Glomerular visceral epithelial cell (primary cell): ENCODE measurements at regions not wholly inside any gene's neighbourhood (a gene's known extent, or its start where the extent isn't known, plus 50 kb on each side); places are given as distances from the start of the nearest gene placed in this dataset.

Source experiments
- DNase-seq: peaks from one replicate; pipeline ENCODE4 v3.0.0-alpha.2; 2016; ENCODE audit errors: extremely low spot score

DNA sequence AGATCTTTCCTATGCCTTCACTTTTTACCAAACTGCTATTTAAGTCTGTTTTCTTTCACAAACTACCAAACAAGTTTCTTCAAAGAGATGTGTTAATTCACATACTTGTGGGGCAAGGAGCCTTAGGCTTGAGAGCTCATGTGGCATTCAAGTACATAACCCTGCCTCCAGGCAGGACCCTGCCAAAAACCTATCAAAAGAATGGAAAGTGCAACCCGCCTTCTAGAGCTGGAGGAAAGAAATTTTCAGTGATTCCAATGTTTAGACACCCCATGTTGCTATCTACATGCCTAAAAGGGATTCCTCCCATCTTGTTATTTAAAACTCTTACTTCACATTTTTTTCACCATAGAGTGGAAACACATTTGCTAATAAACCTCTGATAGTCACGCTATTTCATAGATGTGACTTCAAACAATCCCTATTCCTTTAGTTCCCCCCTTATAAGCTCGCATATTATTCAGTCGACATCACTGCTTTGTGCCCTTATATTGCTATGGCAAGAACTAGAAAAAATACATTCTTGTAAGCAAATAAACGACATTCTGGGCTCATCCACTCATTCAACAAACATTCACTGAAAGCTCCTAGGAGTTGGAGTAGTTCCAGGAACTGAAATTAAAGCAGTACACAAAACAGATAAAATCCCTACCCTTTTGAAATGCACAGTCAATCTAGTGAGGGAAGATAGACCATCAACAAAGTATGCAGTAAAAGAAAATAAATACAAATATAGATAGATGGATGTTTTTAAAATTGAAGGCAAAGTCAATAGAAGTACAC is 518.1 kb downstream of the ELAVL2 start:
- DNase-seq = no peak

DNA sequence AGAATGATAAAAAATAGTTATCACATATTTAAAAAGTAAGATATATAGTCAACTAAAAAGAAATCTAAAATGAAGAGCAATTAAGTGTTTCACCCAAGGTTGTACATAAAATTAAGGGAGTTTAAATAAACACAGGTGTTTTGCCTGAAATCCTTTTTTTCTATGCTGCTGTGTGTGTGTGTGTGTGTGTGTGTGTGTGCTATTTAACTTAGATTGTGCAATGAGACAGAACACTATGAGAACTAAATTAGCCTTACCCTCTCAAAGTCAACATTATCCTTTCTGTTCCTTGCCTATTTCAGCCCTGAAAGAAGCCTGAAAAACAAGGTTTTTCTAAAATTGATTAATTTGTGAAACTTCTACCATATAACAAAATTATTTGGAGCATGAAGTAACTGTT is 516.2 kb downstream of the ELAVL2 start:
- no peak for DNase-seq

DNA sequence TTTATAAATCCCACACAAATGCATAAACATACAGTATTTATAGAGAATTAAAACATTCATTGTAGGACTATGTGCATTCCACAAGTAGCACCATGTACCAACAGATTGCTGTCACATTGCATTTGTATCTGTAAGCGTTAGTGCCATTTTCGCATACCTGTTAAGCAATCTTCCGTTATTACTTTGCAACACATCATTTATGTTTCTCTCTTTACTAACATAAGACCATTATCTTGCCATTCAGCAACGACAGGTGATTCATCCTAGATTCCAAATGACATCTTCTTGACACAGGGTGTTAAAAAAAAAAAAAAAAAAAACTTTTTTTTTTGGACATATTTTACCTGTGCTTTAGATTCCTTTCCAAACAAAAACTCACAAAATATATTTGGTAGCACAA is 511.8 kb downstream of the ELAVL2 start:
- no peak for DNase-seq

DNA sequence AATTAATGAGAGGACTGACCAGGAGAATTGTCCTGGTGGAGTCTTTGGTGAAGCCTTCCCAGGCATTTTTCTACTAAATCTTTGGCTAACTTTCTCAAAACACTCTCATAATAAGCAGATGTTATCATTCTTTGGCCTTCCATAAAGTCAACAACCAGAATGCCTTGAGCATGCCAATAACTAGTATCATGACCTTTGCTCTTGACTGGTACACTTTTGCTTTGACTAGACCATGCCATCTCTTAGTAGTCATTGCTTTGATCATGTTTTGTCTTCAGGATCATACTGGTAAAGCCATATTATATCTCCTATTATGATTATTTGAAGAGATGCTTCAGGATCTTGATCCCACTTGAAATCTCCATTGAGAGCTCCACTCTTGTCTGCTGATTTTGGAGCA is 506.9 kb downstream of the ELAVL2 start:
- no peak for DNase-seq

DNA sequence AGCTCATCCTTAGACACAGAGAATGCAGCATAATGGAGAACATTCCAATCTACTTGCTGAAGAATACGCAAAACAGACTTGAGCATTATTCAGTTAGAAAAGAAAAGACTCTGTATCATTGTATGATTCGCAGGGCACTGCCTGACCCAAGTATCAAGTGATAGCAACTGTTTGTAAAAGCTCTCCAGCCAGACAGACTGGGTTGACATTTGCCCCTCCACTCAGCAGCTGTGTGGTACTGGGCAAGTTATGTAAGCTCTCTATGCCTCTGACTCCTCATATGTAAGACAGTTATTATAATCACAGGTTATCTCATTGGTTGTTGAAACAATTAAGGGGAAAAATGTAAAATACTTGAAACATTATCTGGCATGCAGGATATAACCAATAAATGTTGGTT is 505.0 kb downstream of the ELAVL2 start:
- no peak for DNase-seq

DNA sequence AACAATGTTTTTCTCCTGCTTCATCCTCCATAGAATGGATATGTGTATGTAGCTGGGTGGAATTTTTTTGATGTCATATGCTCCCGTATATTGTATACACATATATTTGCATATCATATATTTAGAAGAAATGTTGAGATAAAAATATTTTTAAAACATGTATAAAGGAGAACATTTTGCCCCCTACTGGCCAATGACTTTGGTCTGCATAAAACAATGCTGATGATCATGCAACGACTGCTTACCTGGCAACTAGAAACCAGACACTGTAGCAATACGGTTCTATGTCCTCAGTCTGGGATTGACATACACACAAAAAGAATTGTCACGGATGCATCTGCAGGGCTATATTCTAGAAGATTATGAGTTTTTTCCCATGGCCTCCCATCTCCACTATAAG is 503.6 kb downstream of the ELAVL2 start:
- no peak for DNase-seq

DNA sequence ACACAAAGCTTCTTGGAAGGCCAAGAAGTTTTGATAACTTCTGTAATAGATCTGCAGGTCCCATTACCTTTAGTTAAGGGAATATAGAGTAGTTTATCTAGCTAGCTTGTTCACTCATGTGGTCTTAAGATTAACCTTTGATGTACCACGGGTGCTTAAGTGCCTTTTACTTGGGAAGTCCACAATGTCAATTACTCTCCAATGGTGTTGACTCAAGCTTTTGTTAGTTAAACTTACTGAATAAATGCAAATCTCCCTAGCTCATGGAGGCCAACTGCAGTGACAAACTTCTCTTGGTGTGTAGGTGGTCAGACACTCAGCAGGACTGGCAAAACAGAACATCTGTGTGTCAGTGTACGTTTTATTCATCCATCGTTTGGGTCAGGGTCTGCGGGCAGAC is 501.5 kb downstream of the ELAVL2 start:
- DNase-seq = no peak

DNA sequence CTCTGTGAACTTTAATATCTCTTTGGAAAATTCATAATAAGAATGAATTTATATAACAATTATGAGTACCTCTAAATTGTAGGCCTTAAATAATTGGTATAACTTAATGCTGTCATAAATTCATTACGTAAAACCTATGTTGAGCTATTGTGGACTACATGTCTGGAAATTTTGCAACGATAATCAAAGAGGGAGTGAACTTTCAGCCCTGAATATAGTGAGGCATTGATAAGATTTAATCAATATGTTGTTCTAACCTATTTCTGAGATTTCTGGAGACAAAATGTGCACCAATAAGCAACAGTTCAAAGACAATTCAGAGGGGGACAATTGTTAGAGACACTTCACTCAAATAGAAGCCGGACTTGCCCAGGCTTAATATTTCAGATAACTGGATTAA is 499.4 kb downstream of the ELAVL2 start:
- DNase-seq = no peak

DNA sequence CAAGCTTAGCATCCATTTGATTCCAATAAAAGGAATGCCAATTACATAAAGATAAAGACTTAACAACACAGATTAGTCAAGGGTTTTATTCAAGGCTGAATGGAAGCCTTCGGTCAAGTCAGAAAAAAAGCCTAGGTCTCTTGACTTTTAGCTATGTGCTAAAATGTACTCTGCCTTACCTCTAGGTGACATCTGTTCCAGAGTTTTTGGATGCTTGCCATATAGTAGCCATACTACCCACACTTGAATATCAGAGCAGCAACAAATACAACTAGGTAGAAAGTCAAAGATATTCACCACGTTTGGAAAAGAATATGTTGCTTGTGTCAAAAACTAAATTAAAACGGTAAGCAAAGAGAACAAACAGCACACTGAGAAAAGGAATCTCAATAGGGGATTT is 484.7 kb downstream of the ELAVL2 start:
- DNase-seq = no peak

DNA sequence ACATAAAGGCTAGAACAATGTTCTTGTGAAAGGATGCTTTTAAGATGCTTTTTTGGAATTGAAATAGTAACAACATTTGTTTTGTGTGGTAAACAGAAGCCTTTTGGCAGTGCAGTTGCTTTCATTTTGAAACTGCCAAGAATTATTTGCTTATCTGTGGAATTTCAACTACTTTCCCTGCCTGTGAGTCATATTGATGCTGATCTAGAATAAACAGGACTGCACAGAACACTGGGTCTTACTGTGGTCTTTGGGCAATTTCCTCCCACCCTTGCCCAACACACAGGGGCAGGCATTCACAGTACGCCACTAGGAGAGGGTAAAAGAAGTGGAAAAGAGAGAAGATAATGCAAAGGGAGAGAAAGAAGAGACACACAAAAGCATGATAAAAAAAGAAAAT is 483.7 kb downstream of the ELAVL2 start:
- DNase-seq = no peak

DNA sequence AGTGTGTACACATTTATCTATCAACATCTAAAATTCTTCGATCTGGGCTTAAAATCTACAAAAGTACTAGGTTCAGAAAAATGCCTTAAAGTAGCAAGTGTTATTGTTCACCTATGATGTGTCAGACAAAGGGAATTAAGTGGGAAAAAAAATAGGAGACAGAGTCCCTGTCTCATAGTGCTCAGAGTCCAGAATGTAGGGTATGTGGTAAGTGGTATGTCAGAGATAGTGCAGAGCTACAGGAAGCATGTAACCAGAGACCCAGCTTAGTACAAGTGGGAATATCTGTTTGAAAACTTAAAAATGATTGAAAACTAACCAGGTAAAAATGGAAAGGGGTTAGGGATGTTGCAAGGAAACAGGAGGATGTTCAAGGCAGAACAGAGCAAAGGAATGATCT is 482.8 kb downstream of the ELAVL2 start:
- no peak for DNase-seq

DNA sequence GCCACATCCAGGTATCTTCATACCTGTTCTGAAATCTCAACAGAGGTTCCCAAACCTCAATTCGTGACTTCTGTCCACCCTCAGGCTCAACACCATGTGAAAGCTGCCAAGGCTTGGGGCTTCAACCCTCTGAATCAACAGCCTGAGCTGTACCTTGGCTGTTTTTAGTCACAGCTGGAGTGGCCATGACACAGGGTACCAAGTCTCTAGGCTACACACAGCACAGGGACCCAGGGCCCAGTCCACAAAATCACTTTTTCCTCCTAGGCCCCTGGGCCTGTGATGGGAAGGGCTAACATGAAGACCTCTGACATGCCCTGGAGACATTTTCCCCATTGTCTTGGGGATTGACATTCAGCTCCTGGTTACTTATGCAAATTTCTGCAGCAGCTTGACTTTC is 464.9 kb downstream of the ELAVL2 start:
- no peak for DNase-seq

DNA sequence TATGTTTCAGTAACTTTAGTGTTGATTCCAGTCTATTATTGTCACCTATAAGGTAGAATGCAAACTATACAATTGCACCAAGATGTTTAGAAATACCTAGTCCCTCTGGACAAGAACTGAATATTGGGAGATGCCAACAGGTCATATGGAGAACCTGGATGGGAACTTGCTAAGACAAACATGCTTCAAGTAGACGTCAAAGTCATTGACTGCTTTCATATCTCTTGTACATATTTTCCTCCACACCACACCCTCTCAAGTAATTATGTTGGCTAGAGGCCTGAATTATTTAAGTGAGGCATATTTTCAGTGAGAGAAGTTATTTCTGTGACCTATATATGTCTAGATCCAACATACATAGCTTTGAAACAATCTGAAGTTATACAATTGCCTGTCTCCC is 453.3 kb downstream of the ELAVL2 start:
- no peak for DNase-seq

DNA sequence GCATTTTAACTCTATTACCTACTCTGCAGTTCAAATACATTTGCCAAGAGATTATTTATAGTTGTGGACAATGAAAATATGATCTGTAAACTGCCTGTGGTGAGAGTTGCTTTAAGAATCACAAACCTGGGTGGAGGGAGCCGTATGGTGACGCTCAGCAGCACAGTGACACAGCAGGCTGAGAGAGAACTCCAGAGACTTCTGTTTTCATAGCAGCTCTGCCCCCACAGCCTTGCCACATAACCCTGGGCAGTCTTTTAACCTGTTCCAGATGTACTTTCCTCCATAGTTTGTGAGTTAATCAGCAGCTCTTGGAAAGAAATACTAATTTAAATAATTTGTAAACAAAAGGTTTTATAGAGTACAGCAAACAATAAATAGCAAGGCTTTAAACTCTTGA is 450.5 kb downstream of the ELAVL2 start:
- no peak for DNase-seq

DNA sequence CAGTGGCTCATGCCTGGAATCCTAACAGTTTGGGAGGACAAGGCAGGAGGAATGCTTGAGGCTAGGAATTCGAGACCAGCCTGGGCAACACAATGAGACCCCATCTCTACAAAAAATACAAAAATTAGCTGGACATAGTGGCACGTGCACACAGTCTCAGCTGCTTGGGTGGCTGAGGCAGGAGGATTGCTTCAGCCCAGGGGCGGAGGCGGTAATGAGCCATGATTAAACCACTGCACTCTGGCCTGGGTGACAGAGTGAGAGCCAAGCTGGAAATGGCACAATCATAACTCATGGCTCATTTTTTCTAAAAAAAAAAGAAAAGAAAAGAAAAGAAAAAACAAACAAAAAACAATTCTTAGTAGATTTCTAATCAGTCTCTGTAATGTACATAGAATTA is 446.2 kb downstream of the ELAVL2 start:
- no peak for DNase-seq

DNA sequence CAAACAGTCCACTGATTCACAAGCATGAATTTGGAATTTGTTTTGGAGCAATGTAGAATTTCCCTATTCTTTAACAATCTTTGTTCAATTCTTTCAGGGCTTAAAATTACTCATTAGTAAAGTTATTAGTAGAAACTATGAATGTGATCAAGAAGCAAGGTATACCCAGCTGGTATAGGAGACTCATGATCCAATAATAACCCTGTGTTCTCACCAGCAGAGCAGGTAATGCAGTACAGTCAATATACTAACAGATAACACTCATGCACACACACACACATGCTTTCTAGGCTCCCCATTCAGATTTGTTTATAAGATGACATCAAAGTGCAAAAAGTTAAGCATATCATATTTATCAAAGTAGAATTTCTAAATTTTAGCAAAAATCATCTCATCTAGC is 445.2 kb downstream of the ELAVL2 start:
- DNase-seq = no peak

DNA sequence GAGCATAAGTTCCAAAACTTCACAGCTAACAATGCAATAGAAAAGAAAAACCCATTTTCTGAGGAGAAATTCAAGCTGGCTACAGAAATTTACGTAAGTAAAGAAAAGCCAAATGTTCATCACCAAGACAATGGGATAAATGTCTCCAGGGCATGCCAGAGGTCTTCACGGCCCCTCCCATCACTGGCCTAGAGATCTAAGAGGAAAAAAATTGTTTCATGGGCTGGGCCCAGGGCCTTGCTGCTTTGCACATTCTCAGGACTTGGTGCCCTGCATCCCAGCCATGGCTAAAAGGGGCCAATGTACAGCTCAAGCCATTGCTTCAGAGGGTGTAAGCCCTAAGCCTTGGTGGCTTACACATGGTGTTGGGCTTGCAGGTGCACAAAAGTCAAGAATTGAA is 443.6 kb downstream of the ELAVL2 start:
- no peak for DNase-seq

DNA sequence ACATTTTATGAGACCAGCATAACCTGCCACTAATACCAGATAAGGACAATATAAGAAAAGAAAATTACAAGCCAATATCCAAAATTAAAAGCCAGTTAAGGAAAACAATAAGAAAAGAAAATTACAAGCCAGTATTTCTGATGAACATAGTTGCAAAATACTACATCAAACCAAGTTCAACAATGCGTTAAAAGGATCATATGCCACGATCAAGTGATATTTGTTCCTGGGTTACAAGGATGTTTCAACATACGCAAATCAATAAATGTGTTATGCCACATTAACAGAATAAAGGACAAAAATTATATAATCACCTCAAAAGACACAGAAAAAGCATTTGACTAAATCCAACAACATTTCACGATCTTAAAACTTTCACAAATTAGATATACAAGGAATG is 431.9 kb downstream of the ELAVL2 start:
- no peak for DNase-seq

DNA sequence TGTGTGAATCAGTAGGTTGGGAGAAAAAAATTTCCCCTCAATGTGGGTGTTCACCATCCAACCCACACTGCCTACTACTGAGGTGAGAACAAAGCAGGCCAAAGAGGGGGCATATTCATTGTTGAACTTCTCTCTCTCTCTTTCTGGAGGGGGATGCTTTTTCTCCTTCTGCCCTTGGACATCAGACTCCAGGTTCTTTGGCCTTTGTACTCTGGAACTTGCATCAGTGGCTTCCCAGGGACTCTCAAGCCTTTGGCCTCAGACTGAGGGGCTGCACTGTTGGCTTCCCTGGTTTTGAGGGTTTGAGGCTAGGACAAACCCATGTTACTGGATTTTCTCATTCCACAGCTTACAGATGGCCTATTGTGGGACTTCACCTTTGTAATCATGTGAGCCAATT is 417.2 kb downstream of the ELAVL2 start:
- no peak for DNase-seq

DNA sequence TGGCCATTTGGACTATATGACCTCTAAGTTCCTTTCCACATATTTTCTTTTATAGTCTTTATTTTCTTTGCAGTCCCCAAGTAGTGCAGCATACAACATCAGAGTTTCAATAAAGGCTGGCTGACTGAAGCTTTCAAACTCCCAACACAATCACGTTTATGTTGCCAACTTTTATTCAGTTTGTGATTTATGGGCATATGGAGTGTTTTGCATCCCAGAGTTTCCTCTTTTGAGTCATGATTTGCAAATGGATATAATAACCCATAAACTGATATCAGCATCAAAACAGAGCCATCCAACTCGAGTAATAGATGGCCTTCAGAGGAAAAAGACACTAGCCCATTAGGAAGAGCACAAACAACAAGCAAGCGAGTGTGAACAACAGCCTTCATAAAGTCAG is 414.0 kb downstream of the ELAVL2 start:
- no peak for DNase-seq

DNA sequence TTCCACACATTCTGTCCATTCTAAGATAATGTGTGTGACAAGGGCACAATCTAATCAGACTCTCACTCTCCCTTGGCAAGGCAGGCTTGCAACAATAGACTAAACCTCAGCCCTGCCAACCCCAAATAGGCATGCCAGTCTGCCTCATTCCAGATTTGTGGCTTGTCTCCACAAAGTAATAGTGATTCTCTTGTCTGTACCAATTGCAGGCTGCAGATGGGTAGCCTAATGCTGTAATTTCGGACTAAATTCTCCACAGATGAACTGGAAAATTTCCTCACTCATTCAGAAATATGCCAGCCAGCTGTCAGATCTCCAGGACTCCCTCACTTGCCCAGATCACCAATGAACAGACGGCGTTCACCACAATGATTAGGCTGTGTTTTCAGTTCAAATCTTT is 413.6 kb downstream of the ELAVL2 start:
- DNase-seq = no peak

DNA sequence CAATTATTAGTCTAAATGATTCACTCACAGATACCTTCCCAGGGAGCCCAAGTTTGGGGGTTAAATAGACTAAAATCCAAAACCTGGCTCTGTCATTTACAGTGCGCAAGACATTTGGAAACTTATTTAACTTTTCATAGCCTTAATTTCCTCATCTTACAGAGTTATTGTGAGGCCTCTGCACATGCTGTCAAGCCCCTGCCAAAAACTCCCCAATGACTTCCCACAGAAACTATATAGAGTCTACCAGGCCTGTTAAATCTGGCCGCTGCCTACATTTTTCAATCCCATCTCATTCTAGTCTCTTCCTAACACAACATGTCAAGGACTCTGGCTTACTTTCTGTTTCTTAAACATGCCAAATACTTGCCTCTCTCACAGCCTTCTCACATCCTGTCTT is 412.5 kb downstream of the ELAVL2 start:
- DNase-seq = no peak

DNA sequence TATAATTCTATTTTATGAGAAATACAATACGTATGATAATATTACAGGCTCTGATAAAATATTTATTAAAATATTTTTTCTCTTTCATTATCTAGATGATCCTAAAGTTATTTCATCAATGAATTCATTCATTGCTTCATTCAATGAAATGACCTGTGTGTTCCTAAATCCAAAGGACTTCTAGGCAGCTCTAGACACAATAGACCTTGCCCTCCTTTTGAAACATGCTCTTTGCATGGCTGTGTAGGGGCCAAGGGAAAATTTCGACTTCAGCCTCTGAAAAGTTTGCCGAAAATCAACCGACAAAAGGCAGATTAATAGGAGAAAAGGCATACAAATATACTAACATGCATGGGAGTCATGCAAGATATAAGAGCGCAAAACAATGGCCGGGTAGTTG is 402.0 kb downstream of the ELAVL2 start:
- DNase-seq = no peak

DNA sequence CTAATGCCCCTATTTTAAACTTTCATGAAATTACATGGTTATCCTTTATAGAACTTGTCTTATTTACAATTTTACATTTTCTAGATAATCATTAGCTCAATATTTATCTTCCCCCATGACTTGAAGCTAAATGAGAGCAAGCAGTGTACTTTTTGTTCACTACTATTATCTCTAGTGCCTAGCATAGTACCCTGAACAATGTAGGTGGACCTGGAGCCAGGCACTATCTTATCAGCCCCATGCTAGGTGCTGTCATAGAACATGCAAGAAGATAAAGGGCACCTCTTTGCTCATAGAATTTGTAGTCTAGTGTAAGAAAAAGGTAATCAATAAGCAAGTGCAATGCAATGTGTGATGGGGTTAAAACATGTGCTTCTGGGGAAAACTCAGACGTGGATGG is 399.9 kb downstream of the ELAVL2 start:
- DNase-seq = no peak
